IMR-90 (cell line): ENCODE measurements at regions not wholly inside any gene's neighbourhood (a gene's known extent, or its start where the extent isn't known, plus 50 kb on each side); places are given as distances from the start of the nearest gene placed in this dataset.

Source experiments
- ATAC-seq: fragments of 200-7000 bp; cut with Tn5 transposase; 2 replicates; pipeline ENCODE4 v1.9.1; 2020; ENCODE audit warnings: low read depth, mild to moderate bottlenecking, moderate library complexity
- BruUV-seq: library from RNA; stranded (reverse); fragments of 400-500 nt; replicated peaks from 2 replicates; lab custom pipeline; 2021; lab: Mats Ljungman, UMichigan
- CTCF ChIA-PET: fragments of 300-600 bp; formaldehyde crosslinking; extraction: SDS; loops from one replicate; lab custom pipeline; 2021; ENCODE audit warnings: antibody characterized with exemption; lab: Yijun Ruan, JAX
- POLR2A ChIA-PET: fragments of 300-600 bp; sonication (Branson Sonifier 250); formaldehyde crosslinking; loops from one replicate; lab custom pipeline; 2022; ENCODE audit warnings: antibody characterized with exemption; ENCODE audit not compliant: unreplicated experiment; lab: Charles Lee
- DNase-seq: peaks from one replicate; pipeline ENCODE4 v3.0.0; 2013
- H2AFZ ChIP-seq: replicated peaks from 2 replicates; pipeline ENCODE3; 2013; ENCODE audit warnings: low read length, mild to moderate bottlenecking; ENCODE audit not compliant: poor library complexity
- H2AK5ac ChIP-seq: 2 replicates; pipeline ENCODE4 v1.6.1; 2013; ENCODE audit warnings: low read depth, low read length, inconsistent platforms
- H2AK9ac ChIP-seq: replicated peaks from 2 replicates; pipeline ENCODE3; 2013; ENCODE audit warnings: mild to moderate bottlenecking, low read depth, low read length, moderate library complexity; ENCODE audit not compliant: poor library complexity
- H2BK120ac ChIP-seq: 2 replicates; pipeline ENCODE4 v1.6.1; 2013; ENCODE audit warnings: low read depth, low read length, inconsistent platforms
- H2BK15ac ChIP-seq: 3 replicates; pipeline ENCODE4 v1.6.1; 2013; ENCODE audit warnings: low read depth, low read length, inconsistent platforms
- H2BK20ac ChIP-seq: 2 replicates; pipeline ENCODE4 v1.6.1; 2013; ENCODE audit warnings: low read depth, mild to moderate bottlenecking, inconsistent platforms, low read length, moderate library complexity
- H2BK5ac ChIP-seq: 2 replicates; pipeline ENCODE4 v1.6.1; 2013; ENCODE audit warnings: mild to moderate bottlenecking, low read depth, low read length, inconsistent platforms; ENCODE audit not compliant: poor library complexity, severe bottlenecking
- H3K14ac ChIP-seq: replicated peaks from 2 replicates; pipeline ENCODE4 v1.6.1; 2013; ENCODE audit warnings: low read depth, low read length, inconsistent platforms
- H3K18ac ChIP-seq: 2 replicates; pipeline ENCODE4 v1.6.1; 2013; ENCODE audit warnings: low read depth, low read length, control low read depth
- H3K23ac ChIP-seq: 2 replicates; pipeline ENCODE4 v1.6.1; 2013; ENCODE audit warnings: low read depth, low read length, inconsistent platforms
- H3K27ac ChIP-seq: 2 replicates; pipeline ENCODE4 v1.5.1; 2013; ENCODE audit warnings: mild to moderate bottlenecking, control low read depth, low read length; ENCODE audit not compliant: insufficient read depth
- H3K27me3 ChIP-seq: 2 replicates; pipeline ENCODE4 v1.6.1; 2013; ENCODE audit warnings: low read length; ENCODE audit not compliant: control insufficient read depth, insufficient read depth
- H3K36me3 ChIP-seq: 2 replicates; pipeline ENCODE4 v1.6.1; 2013; ENCODE audit warnings: low read length, mixed read lengths; ENCODE audit not compliant: control insufficient read depth, insufficient read depth
- H3K4ac ChIP-seq: 2 replicates; pipeline ENCODE4 v1.6.1; 2013; ENCODE audit warnings: low read depth, low read length, inconsistent platforms
- H3K4me1 ChIP-seq: 2 replicates; pipeline ENCODE4 v1.6.1; 2013; ENCODE audit warnings: low read length, mixed read lengths; ENCODE audit not compliant: control insufficient read depth, insufficient read depth
- H3K4me2 ChIP-seq: 2 replicates; pipeline ENCODE4 v1.6.1; 2013; ENCODE audit warnings: low read depth, mild to moderate bottlenecking, control low read depth, low read length, moderate library complexity
- H3K4me3 ChIP-seq: 2 replicates; pipeline ENCODE4 v1.5.1; 2013; ENCODE audit warnings: low read depth, mild to moderate bottlenecking, control low read depth, low read length, moderate library complexity; ENCODE audit not compliant: insufficient read depth
- H3K56ac ChIP-seq: 2 replicates; pipeline ENCODE4 v1.6.1; 2013; ENCODE audit warnings: low read length, inconsistent platforms; ENCODE audit not compliant: insufficient read depth; ENCODE audit errors: extremely low read depth
- H3K79me1 ChIP-seq, 2 experiments: 2 replicates each; pipeline ENCODE4 v1.6.1; 2013; ENCODE audit warnings: low read length in 2 of 2, inconsistent platforms in 1 of 2, low read depth in 1 of 2
- H3K9ac ChIP-seq: 2 replicates; pipeline ENCODE4 v1.6.1; 2013; ENCODE audit warnings: low read depth, low read length, control low read depth
- H3K9me1 ChIP-seq: 2 replicates; pipeline ENCODE4 v1.6.1; 2013; ENCODE audit warnings: low read length, inconsistent platforms; ENCODE audit not compliant: insufficient read depth
- H3K9me3 ChIP-seq: 2 replicates; pipeline ENCODE4 v1.6.1; 2013; ENCODE audit warnings: low read length; ENCODE audit not compliant: control insufficient read depth, insufficient read depth
- H4K20me1 ChIP-seq: 2 replicates; pipeline ENCODE4 v1.6.1; 2013; ENCODE audit warnings: low read length, inconsistent platforms; ENCODE audit not compliant: insufficient read depth
- H4K5ac ChIP-seq: 2 replicates; pipeline ENCODE4 v1.6.1; 2013; ENCODE audit warnings: mild to moderate bottlenecking, low read depth, low read length, control low read depth
- H4K8ac ChIP-seq, 2 experiments: 2 replicates each; pipeline ENCODE4 v1.6.1; 2013; ENCODE audit warnings: low read depth in 2 of 2, low read length in 2 of 2, control low read depth in 1 of 2, inconsistent platforms in 1 of 2
- H4K91ac ChIP-seq: 2 replicates; pipeline ENCODE4 v1.6.1; 2013; ENCODE audit warnings: low read depth, low read length, inconsistent platforms; ENCODE audit not compliant: insufficient read depth
- BHLHE40 ChIP-seq: fragments of 150-350 bp; IDR thresholded peaks from 2 replicates; pipeline ENCODE4 v1.6.1; 2016; ENCODE audit warnings: mild to moderate bottlenecking, low read depth, low read length
- CEBPB ChIP-seq: IDR thresholded peaks from 2 replicates; pipeline ENCODE4 v1.6.1; 2012; ENCODE audit warnings: low read depth, low read length, improper control_type of control experiment
- CHD1 ChIP-seq: IDR thresholded peaks from 2 replicates; pipeline ENCODE4 v1.6.1; 2012; ENCODE audit warnings: low read depth, low read length, improper control_type of control experiment
- FOS ChIP-seq: fragments of 150-350 bp; IDR thresholded peaks from 2 replicates; pipeline ENCODE4 v1.6.1; 2016; ENCODE audit warnings: low read depth, low read length
- MAFK ChIP-seq: IDR thresholded peaks from 2 replicates; pipeline ENCODE4 v1.6.1; 2012; ENCODE audit warnings: low read depth, low read length, improper control_type of control experiment
- MAZ ChIP-seq: IDR thresholded peaks from 2 replicates; pipeline ENCODE4 v1.6.1; 2012; ENCODE audit warnings: low read depth, mild to moderate bottlenecking, low read length, improper control_type of control experiment, moderate library complexity, borderline replicate concordance
- MXI1 ChIP-seq: IDR thresholded peaks from 2 replicates; pipeline ENCODE4 v1.6.1; 2012; ENCODE audit warnings: low read depth, mild to moderate bottlenecking, low read length, moderate library complexity, borderline replicate concordance
- NFE2L2 ChIP-seq: fragments of 150-350 bp; IDR thresholded peaks from 2 replicates; pipeline ENCODE4 v1.6.1; 2016; ENCODE audit warnings: low read depth, mild to moderate bottlenecking, low read length
- POLR2A ChIP-seq: IDR thresholded peaks from 2 replicates; pipeline ENCODE4 v1.6.1; 2012; ENCODE audit warnings: mild to moderate bottlenecking, low read depth, low read length
- RAD21 ChIP-seq: IDR thresholded peaks from 2 replicates; pipeline ENCODE4 v1.6.1; 2012; ENCODE audit warnings: low read length, improper control_type of control experiment
- RCOR1 ChIP-seq: IDR thresholded peaks from 2 replicates; pipeline ENCODE4 v1.6.1; 2012; ENCODE audit warnings: mild to moderate bottlenecking, low read length, improper control_type of control experiment; ENCODE audit not compliant: insufficient replicate concordance
- RFX5 ChIP-seq: IDR thresholded peaks from 2 replicates; pipeline ENCODE4 v1.8.0; 2012; ENCODE audit warnings: low read depth, mild to moderate bottlenecking, low read length, moderate library complexity
- SMC3 ChIP-seq: fragments of 150-350 bp; IDR thresholded peaks from 2 replicates; pipeline ENCODE4 v1.6.1; 2016; ENCODE audit warnings: low read depth, mild to moderate bottlenecking, antibody characterized with exemption, low read length, moderate library complexity
- whole genome bisulfite sequencing, 2 experiments: methylation state at CpG; one replicate each; pipeline versions ENCODE4 v1.1.5 to v1.1.7; 2013; ENCODE audit warnings: missing lambda C conversion rate in 2 of 2; ENCODE audit not compliant: insufficient read length in 1 of 2; ENCODE audit errors: extremely low coverage in 2 of 2; 5-methylcytosine and 5-hydroxymethylcytosine counted together
- dilution Hi-C: fragments of 300-500 bp; cut with HindIII; formaldehyde crosslinking; loops from one replicate; pipeline ENCODE4 v1.14.3; 2018; ENCODE audit warnings: low sequenced_read_pairs; ENCODE audit not compliant: unreplicated experiment
- in situ Hi-C: fragments of 300-500 bp; cut with MboI; formaldehyde crosslinking; loops from 3 replicates; pipeline ENCODE4 v1.14.3; 2019; ENCODE audit warnings: low sequenced_read_pairs, inconsistent platforms, mixed read lengths
- intact Hi-C: fragments of 100-400 bp; cut with micrococcal nuclease; formaldehyde crosslinking; loops from 2 replicates; pipeline ENCODE4 v1.10.0; 2022
- TF ChIP-seq, protein P1 (sequence below): fragments of 150-350 bp; IDR thresholded peaks from 2 replicates; pipeline ENCODE4 v1.6.1; 2016; ENCODE audit warnings: low read depth, mild to moderate bottlenecking, low read length, moderate library complexity, borderline replicate concordance
- TF ChIP-seq, protein P2 (sequence below): conservative IDR thresholded peaks from 2 replicates; pipeline ENCODE4 v1.5.1; 2012; ENCODE audit warnings: mild to moderate bottlenecking, low read depth, low read length, improper control_type of control experiment
- TF ChIP-seq, protein P3 (sequence below): fragments of 150-350 bp; IDR thresholded peaks from 2 replicates; pipeline ENCODE4 v1.6.1; 2017; ENCODE audit warnings: mild to moderate bottlenecking, antibody characterized with exemption, low read length, low read depth

DNA sequence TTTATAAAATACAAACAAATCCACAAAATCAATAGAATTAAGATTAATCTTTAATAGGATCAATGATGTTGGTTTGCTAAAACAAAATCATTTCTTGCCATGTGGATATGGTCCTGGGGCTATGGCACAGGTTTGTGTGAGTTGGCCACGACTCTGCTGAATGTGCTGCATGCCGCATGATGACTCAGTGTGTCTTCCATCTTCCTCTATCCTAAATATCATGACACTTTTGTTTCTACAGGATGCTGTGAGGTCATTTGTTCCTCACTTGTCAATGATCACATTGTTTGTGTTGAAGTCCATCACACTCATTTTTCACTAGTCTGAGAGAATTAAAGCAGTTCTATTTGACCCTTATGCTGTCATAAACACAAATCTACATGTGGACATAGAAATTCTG, 167.2 kb upstream of the ZBED5 start:
- Histone ChIP-seq H3K9ac (no peak overlapping the region), H4K8ac (no peak overlapping the region), H3K23ac (no peak overlapping the region), H3K4me2 (no peak overlapping the region), H4K91ac (no peak overlapping the region), H3K4me1 (peaks cover 3% of the 10 kb centered on the region; the same call in 1 of the 2 replicates), H3K27me3 (peaks cover 17% of the 10 kb centered on the region), H2BK120ac (no peak overlapping the region), H3K27ac (no peak overlapping the region), H3K18ac (no peak overlapping the region), H3K9me3 (no peaks in the 10 kb centered on the region), H3K4me3 (no peak overlapping the region), H4K5ac (no peak overlapping the region), H4K20me1 (no peaks in the 10 kb centered on the region), H3K4ac (no peak overlapping the region), H3K79me1 (no peaks in the 10 kb centered on the region), H2AK9ac (no peak overlapping the region), H3K56ac (no peak overlapping the region), H2BK15ac (no peak overlapping the region), H2AK5ac (no peak overlapping the region), H2BK20ac (no peak overlapping the region), H3K9me1 (0 out of 2 replicates have a peak, but pooled peaks cover 3% of the 10 kb centered on the region), H3K14ac (no peak overlapping the region), H2AFZ (no peak overlapping the region), H3K36me3 (no peaks in the 10 kb centered on the region), H2BK5ac (no peak overlapping the region)
- ATAC-seq (peak; percentile 57; the same call in 1 of the 2 replicates), DNase-seq (peak; percentile 75)
- no CpG with 5 or more reads among the region's 2 CpGs for WGBS, 2 experiments
- TF ChIP-seq POLR2A (no peak), MAZ (no peak), CHD1 (no peak), FOS (peak; percentile 52; the same call in 1 of the 2 replicates), CEBPB (no peak), RAD21 (no peak), BHLHE40 (no peak), SMC3 (no peak), RFX5 (no peak), MAFK (peak; percentile 38; the same call in 1 of the 2 replicates), RCOR1 (no peak), NFE2L2 (no peak), MXI1 (no peak)
- TF ChIP-seq, protein P1, sequence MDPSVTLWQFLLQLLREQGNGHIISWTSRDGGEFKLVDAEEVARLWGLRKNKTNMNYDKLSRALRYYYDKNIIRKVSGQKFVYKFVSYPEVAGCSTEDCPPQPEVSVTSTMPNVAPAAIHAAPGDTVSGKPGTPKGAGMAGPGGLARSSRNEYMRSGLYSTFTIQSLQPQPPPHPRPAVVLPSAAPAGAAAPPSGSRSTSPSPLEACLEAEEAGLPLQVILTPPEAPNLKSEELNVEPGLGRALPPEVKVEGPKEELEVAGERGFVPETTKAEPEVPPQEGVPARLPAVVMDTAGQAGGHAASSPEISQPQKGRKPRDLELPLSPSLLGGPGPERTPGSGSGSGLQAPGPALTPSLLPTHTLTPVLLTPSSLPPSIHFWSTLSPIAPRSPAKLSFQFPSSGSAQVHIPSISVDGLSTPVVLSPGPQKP, result no peak
- TF ChIP-seq, protein P2, sequence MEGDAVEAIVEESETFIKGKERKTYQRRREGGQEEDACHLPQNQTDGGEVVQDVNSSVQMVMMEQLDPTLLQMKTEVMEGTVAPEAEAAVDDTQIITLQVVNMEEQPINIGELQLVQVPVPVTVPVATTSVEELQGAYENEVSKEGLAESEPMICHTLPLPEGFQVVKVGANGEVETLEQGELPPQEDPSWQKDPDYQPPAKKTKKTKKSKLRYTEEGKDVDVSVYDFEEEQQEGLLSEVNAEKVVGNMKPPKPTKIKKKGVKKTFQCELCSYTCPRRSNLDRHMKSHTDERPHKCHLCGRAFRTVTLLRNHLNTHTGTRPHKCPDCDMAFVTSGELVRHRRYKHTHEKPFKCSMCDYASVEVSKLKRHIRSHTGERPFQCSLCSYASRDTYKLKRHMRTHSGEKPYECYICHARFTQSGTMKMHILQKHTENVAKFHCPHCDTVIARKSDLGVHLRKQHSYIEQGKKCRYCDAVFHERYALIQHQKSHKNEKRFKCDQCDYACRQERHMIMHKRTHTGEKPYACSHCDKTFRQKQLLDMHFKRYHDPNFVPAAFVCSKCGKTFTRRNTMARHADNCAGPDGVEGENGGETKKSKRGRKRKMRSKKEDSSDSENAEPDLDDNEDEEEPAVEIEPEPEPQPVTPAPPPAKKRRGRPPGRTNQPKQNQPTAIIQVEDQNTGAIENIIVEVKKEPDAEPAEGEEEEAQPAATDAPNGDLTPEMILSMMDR, result no peak
- TF ChIP-seq, protein P3, sequence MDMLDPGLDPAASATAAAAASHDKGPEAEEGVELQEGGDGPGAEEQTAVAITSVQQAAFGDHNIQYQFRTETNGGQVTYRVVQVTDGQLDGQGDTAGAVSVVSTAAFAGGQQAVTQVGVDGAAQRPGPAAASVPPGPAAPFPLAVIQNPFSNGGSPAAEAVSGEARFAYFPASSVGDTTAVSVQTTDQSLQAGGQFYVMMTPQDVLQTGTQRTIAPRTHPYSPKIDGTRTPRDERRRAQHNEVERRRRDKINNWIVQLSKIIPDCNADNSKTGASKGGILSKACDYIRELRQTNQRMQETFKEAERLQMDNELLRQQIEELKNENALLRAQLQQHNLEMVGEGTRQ, result no peak
- ChIA-PET CTCF (no interaction called here), POLR2A (no interaction called here)
- intact Hi-C loops (no loop called here), dilution Hi-C loops (no loop called here), in situ Hi-C loops (loop anchor here (5.0 to 25.0 kb wide), 3 partner anchors 762 to 1262 kb away; no protein-coding TSS in a partner anchor)
- no TSS peak for BruUV-seq
